Ishikawa (cell line): ENCODE measurements at regions not wholly inside any gene's neighbourhood (a gene's known extent, or its start where the extent isn't known, plus 50 kb on each side); places are given as distances from the start of the nearest gene placed in this dataset.

ENCODE experiments used
- CEBPB ChIP-seq: IDR thresholded peaks from 2 replicates; pipeline ENCODE4 v1.6.1; 2012
- CREB1 ChIP-seq: IDR thresholded peaks from 2 replicates; pipeline ENCODE4 v1.6.1; 2012; ENCODE audit warnings: low read depth
- EP300 ChIP-seq: IDR thresholded peaks from 2 replicates; pipeline ENCODE4 v1.6.1; 2012; ENCODE audit warnings: borderline replicate concordance
- FOXM1 ChIP-seq: IDR thresholded peaks from 2 replicates; pipeline ENCODE4 v1.6.1; 2012; ENCODE audit warnings: low read depth, borderline replicate concordance
- MAX ChIP-seq: IDR thresholded peaks from 2 replicates; pipeline ENCODE4 v1.6.1; 2012
- RAD21 ChIP-seq: IDR thresholded peaks from 2 replicates; pipeline ENCODE4 v1.6.1; 2012; ENCODE audit warnings: low read depth
- REST ChIP-seq: IDR thresholded peaks from 2 replicates; pipeline ENCODE4 v1.6.1; 2012; ENCODE audit warnings: low read depth, mild to moderate bottlenecking
- TAF1 ChIP-seq: IDR thresholded peaks from 2 replicates; pipeline ENCODE4 v1.6.1; 2012; ENCODE audit warnings: low read depth, mild to moderate bottlenecking
- TEAD4 ChIP-seq: IDR thresholded peaks from 2 replicates; pipeline ENCODE4 v1.6.1; 2012
- USF1 ChIP-seq: IDR thresholded peaks from 2 replicates; pipeline ENCODE4 v1.6.1; 2012
- YY1 ChIP-seq: IDR thresholded peaks from 2 replicates; pipeline ENCODE4 v1.6.1; 2012; ENCODE audit warnings: low read depth
- ZBTB7A ChIP-seq: IDR thresholded peaks from 2 replicates; pipeline ENCODE4 v1.6.1; 2012; ENCODE audit warnings: low read depth

- TF ChIP-seq TAF1 (no peak), REST (no peak), USF1 (no peak), EP300 (no peak), ZBTB7A (no peak), YY1 (no peak), RAD21 (no peak), FOXM1 (no peak), MAX (no peak), CREB1 (no peak), TEAD4 (no peak), CEBPB (no peak)
Measured at GRCh38 chr1:31517301-31517700, 59.0 kb upstream of the TINAGL1 start.
